ENCODE measurements at regions not wholly inside any gene's neighbourhood (a gene's known extent, or its start where the extent isn't known, plus 50 kb on each side); places are given as distances from the start of the nearest gene placed in this dataset.
A peak's percentile ranks its signal among the peaks of the same experiment; 100 is the strongest.

DNA sequence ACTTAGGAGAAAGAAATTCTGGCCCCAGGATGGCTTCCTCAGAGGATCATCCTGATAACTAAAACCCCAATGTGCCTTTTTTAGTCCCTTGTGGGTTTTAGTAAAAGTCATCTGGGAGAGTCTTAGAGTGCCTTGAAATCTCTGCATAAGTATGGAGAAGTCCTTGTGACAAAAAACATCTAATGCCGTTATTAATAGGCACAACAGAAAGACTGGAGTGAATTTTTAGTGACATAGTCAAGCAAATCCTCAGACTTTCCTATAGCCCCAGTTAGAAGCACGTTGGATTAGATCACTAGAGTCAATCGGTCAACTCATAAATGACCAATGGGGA is 108.2 kb upstream of the MPDZ start:
- DNase-seq (ENCODE audit: low spot score): no peak

- no peak for DNase-seq (ENCODE audit: low spot score)
Measured at GRCh38 chr9:13386935-13387733, 107.6 kb upstream of the MPDZ start.

GRCh38 chr9:13386316-13386715 is 106.8 kb upstream of the MPDZ start:
- DNase-seq (ENCODE audit: low spot score): no peak

DNA sequence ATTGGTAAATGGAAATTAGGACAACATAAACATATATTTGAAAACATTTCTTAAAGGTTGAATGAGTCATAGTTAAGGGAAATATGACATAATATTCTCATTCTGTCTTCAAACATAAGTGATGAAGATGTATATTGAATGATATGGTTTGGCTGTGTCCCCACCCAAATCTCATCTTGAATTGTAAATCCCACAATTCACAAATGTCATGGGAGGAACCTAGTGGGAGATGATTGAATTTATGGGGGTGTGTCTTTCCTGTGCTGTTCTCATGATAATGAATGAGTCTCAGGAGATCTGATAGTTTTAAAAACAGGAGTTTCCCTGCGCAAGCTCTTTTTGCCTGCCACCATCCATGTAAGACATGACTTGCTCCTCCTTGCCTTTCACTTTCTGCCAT is 104.4 kb upstream of the MPDZ start:
- no peak for DNase-seq (ENCODE audit: low spot score)

GRCh38 chr9:13383216-13383615 is 103.7 kb upstream of the MPDZ start:
- DNase-seq (ENCODE audit: low spot score): no peak

GRCh38 chr9:13382595-13382994 is 103.1 kb upstream of the MPDZ start:
- DNase-seq (ENCODE audit: low spot score): no peak

- no peak for DNase-seq (ENCODE audit: low spot score)
Measured at GRCh38 chr9:13380903-13381302, 101.4 kb upstream of the MPDZ start.

DNA sequence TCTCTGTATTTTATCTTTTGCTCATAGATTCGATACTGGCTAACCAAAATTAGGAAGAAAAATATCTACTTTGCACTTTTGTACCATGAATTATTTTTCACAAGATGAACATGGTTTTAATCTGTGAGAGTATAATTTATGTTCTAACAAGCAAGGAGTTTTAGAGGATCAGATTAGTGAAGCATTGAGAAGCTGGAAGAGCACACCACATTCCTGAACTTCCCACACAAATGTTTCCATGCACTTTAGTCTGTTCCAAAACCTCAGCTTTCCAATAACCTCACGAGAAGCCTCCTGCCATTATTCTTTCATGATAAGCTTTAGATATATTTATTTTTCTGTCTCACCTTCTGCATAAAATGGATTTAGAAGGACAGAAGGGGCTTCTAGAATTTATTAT is 98.7 kb upstream of the MPDZ start:
- no peak for DNase-seq (ENCODE audit: low spot score)

- no peak for DNase-seq (ENCODE audit: low spot score)
Measured at GRCh38 chr9:13377171-13377925, 97.9 kb upstream of the MPDZ start.

- DNase-seq (ENCODE audit: low spot score): no peak
Measured at GRCh38 chr9:13372510-13372909, 93.0 kb upstream of the MPDZ start.

GRCh38 chr9:13369431-13369830 is 89.9 kb upstream of the MPDZ start:
- no peak for DNase-seq (ENCODE audit: low spot score)

DNA sequence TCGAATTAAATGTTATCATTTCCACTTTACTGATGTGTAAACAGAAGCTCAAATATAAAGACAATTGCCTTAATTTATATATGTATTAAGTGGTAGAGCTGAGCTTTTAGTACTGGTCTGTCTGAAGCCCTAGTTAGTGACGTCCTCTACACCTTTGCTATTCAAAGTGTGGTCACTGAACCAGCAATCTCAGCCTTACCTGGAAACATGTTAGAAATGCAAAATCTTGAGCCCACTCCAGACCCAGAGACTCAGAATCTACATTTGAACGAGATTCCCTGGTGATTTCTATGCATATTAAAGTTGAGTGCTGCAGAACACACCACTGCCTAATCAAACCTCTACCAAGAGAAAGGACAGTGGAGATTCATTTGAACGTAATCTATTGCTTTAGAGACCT is 88.3 kb upstream of the MPDZ start:
- no peak for DNase-seq (ENCODE audit: low spot score)

- no peak for DNase-seq (ENCODE audit: low spot score)
Measured at GRCh38 chr9:13364271-13365000, 84.9 kb upstream of the MPDZ start.

GRCh38 chr9:13361076-13361475 is 81.6 kb upstream of the MPDZ start:
- no peak for DNase-seq (ENCODE audit: low spot score)

GRCh38 chr9:13360188-13360587 is 80.7 kb upstream of the MPDZ start:
- no peak for DNase-seq (ENCODE audit: low spot score)

- no peak for DNase-seq (ENCODE audit: low spot score)
Measured at GRCh38 chr9:13358128-13358527, 78.6 kb upstream of the MPDZ start.

DNA sequence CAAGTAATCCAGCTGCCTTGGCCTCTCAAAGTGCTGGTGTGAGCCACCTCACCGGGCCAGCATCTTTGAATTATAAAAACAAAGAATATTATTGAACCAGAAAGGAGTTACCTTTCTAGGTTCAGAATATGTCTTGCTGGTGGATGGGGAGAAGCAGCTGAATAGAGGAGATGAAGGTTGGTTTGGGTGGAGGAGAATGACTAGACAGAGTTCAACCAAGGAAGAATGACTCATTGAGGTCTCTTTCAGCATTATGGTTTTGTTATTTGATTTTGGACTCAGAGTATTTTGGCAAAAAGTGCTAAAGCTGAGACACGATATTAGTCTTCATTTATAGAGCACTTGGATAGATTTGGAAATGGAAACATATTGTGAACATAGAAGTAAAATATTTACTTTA is 75.2 kb upstream of the MPDZ start:
- no peak for DNase-seq (ENCODE audit: low spot score)

- DNase-seq (ENCODE audit: low spot score): no peak
Measured at GRCh38 chr9:13352451-13352979, 73.0 kb upstream of the MPDZ start.

GRCh38 chr9:13351778-13352386 is 72.4 kb upstream of the MPDZ start:
- DNase-seq (ENCODE audit: low spot score): peak; percentile 56

DNA sequence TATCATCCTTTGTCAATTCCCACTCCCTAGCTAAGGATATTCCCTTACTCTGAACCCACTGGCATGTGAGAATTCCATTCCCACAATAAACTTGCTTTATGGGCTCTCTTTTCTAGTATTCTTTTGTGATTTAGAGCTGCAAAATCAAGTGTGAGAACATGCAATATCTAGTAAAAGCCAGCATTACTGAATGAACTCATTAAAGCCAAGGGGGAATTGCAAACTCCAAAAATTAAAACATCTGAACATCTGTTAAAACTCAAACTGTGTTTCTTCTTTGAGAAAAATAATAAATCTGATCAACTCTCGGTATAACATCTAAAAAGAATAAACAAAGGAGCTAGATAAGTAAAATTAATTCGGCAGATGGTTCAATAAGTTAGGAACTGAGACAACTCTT is 53.1 kb upstream of the MPDZ start:
- DNase-seq (ENCODE audit: low spot score): no peak

- no peak for DNase-seq (ENCODE audit: low spot score)
Measured at GRCh38 chr9:13331320-13331719, 51.8 kb upstream of the MPDZ start.

DNA sequence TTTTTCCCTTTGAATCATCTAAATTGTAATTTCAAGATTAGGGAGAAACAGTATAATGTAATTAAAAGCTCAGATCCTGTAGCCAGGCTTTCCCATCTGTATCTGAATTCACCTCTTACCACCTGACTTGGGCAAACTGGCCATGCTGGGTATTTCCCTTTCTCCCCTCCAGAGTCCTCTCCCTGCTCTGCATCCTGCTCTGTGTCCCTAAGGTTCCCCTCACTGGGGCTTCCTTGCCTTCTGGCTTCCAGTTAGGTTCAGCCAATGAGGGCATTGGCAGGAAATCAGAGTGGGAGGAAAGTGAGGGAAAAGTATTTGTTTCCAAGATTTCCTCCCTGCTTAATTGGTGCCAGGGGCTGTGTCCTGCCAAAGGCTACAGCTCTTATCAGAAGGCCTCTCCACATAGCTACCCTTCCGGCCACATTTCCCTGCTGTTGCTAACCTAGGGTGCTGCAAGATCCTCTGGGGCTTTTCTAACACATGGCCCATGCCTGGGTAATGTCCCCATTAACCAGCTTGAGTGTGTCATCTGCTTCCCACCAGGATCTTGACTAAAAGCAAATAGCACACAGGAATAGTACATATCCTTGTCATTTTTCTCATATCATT is 51.0 kb upstream of the MPDZ start:
- DNase-seq (ENCODE audit: low spot score): peak; percentile 75

All from cerebellar cortex (tissue), 1 donor.